Skin of body (tissue), 1 donor: ENCODE measurements at regions not wholly inside any gene's neighbourhood (a gene's known extent, or its start where the extent isn't known, plus 50 kb on each side); places are given as distances from the start of the nearest gene placed in this dataset.
"Not testable (repeated sequence)": the region's sequence is repeated elsewhere in the genome, so short reads cannot be mapped to it uniquely, and the experiment has no call there.

Experiments used
- DNase-seq: peaks from one replicate; lab custom pipeline; 2025; lab: John Stamatoyannopoulos, UW

GRCh38 chr1:182166321-182166720 is 104.8 kb upstream of the ZNF648 start:
- no peak for DNase-seq

- no peak for DNase-seq
Measured at GRCh38 chr1:182164273-182164672, 102.8 kb upstream of the ZNF648 start.

- no peak for DNase-seq
Measured at GRCh38 chr1:182163821-182164223, 102.3 kb upstream of the ZNF648 start.

GRCh38 chr1:182159443-182159842 is 97.9 kb upstream of the ZNF648 start:
- DNase-seq: no peak

GRCh38 chr1:182157187-182157586 is 95.7 kb upstream of the ZNF648 start:
- no peak for DNase-seq

GRCh38 chr1:182154425-182154824 is 92.9 kb upstream of the ZNF648 start:
- DNase-seq: not testable (repeated sequence)

GRCh38 chr1:182149411-182149965 is 88.0 kb upstream of the ZNF648 start:
- DNase-seq: peak; percentile 12

GRCh38 chr1:182147951-182148350 is 86.4 kb upstream of the ZNF648 start:
- no peak for DNase-seq

GRCh38 chr1:182147136-182147820 is 85.8 kb upstream of the ZNF648 start:
- DNase-seq: no peak

GRCh38 chr1:182146286-182146685 is 84.8 kb upstream of the ZNF648 start:
- no peak for DNase-seq

- no peak for DNase-seq
Measured at GRCh38 chr1:182145441-182145840, 83.9 kb upstream of the ZNF648 start.

GRCh38 chr1:182144646-182145030 is 83.1 kb upstream of the ZNF648 start:
- DNase-seq: no peak

GRCh38 chr1:182143825-182144645 is 82.5 kb upstream of the ZNF648 start:
- peak; percentile 89 for DNase-seq

GRCh38 chr1:182143154-182143657 is 81.7 kb upstream of the ZNF648 start:
- peak; percentile 75 for DNase-seq

GRCh38 chr1:182142621-182143020 is 81.1 kb upstream of the ZNF648 start:
- DNase-seq: no peak

GRCh38 chr1:182141040-182141439 is 79.5 kb upstream of the ZNF648 start:
- DNase-seq: no peak

- no peak for DNase-seq
Measured at GRCh38 chr1:182139496-182139895, 78.0 kb upstream of the ZNF648 start.

GRCh38 chr1:182137546-182137945 is 76.0 kb upstream of the ZNF648 start:
- DNase-seq: no peak

GRCh38 chr1:182135946-182136345 is 74.4 kb upstream of the ZNF648 start:
- no peak for DNase-seq

- no peak for DNase-seq
Measured at GRCh38 chr1:182134257-182134656, 72.7 kb upstream of the ZNF648 start.

GRCh38 chr1:182133181-182133580 is 71.7 kb upstream of the ZNF648 start:
- no peak for DNase-seq

- DNase-seq: no peak
Measured at GRCh38 chr1:182129398-182129797, 67.9 kb upstream of the ZNF648 start.
